ENCODE measurements at regions not wholly inside any gene's neighbourhood (a gene's known extent, or its start where the extent isn't known, plus 50 kb on each side); places are given as distances from the start of the nearest gene placed in this dataset.
A peak's percentile ranks its signal among the peaks of the same experiment; 100 is the strongest.

GRCh38 chr6:6495851-6496250, 92.7 kb upstream of the LY86 start:
- Mint-ChIP-seq H3K4me3 (ENCODE audit: low read depth) (no peak overlapping the region), H3K9me3 (no peaks in the 10 kb centered on the region), H3K4me1 (ENCODE audit: low read depth) (peaks cover 3% of the 10 kb centered on the region), H3K27me3 (ENCODE audit: low read depth) (peaks cover 42% of the 10 kb centered on the region), H3K27ac (no peak overlapping the region), H3K36me3 (ENCODE audit: low read depth) (no peaks in the 10 kb centered on the region)
- intact Hi-C loops (cut with micrococcal nuclease): no loop called here
- no peak for DNase-seq (ENCODE audit: low spot score)

- no peaks in the 10 kb centered on the region for H3K36me3 Mint-ChIP-seq (ENCODE audit: low read depth)
- intact Hi-C loops (cut with micrococcal nuclease): no loop called here
These were observed 91.0 kb upstream of the LY86 start for GRCh38 chr6:6497541-6497940.

GRCh38 chr6:6497976-6498375, 90.5 kb upstream of the LY86 start:
- H3K36me3 Mint-ChIP-seq (ENCODE audit: low read depth): no peaks in the 10 kb centered on the region
- no peaks in the 10 kb centered on the region for H3K9me3 Mint-ChIP-seq
- H3K4me1 Mint-ChIP-seq (ENCODE audit: low read depth): peaks cover 3% of the 10 kb centered on the region
- no peak for DNase-seq (ENCODE audit: low spot score)
- no peak overlapping the region for H3K4me3 Mint-ChIP-seq (ENCODE audit: low read depth)
- H3K27me3 Mint-ChIP-seq (ENCODE audit: low read depth): peaks cover 55% of the 10 kb centered on the region
- no peak overlapping the region for H3K27ac Mint-ChIP-seq
- intact Hi-C loops (cut with micrococcal nuclease): no loop called here

More at GRCh38 chr6:6497541-6497940, 91.0 kb upstream of the LY86 start:
- no peak for DNase-seq (ENCODE audit: low spot score)
- peaks cover 3% of the 10 kb centered on the region for H3K4me1 Mint-ChIP-seq (ENCODE audit: low read depth)
- no peak overlapping the region for H3K27ac Mint-ChIP-seq
- no peaks in the 10 kb centered on the region for H3K9me3 Mint-ChIP-seq
- H3K4me3 Mint-ChIP-seq (ENCODE audit: low read depth): no peak overlapping the region
- peaks cover 54% of the 10 kb centered on the region for H3K27me3 Mint-ChIP-seq (ENCODE audit: low read depth)

DNA sequence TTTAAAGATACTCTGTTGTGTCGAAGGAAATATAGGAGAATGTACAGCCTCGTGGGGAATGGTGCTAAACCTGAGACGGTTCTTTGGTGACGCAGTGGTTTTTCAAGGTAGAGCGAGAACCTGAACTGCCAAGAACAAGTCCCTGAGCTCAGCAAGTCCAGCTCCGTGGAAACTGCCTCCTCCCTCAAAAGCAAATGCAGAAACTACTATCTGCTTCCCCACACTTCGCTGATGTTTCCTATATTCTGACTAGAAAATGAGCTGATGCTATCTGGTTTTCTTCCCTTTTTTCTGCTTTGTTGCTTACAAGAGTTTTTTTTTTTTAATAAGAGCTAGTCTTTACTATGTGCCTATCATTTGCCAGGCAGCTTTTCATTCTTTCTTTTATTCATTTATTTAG, 85.3 kb upstream of the LY86 start:
- Mint-ChIP-seq H3K36me3 (ENCODE audit: low read depth) (no peaks in the 10 kb centered on the region), H3K4me3 (ENCODE audit: low read depth) (no peak overlapping the region), H3K27me3 (ENCODE audit: low read depth) (peaks cover 69% of the 10 kb centered on the region), H3K9me3 (no peaks in the 10 kb centered on the region), H3K27ac (no peak overlapping the region), H3K4me1 (ENCODE audit: low read depth) (no peaks in the 10 kb centered on the region)
- intact Hi-C loops (cut with micrococcal nuclease): no loop called here
- DNase-seq (ENCODE audit: low spot score): no peak

DNA sequence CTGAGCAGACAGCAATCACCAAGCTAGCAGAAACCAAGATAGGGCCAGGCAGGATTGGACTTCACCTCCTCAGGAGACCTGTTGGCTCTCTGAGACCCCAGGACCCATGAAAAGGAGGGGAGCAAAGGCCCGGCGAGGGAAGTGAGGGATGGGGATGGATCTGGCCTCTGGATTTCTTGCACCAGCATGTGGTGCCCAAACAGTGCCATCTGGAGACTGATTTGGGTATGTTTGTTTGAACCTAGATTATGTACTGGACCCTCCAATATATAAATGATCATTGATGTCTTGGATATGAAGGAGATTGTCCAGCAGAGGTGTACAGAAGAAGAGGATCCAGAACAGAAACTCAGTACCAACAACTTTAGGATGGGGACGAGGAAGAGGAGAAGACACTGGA, 83.4 kb upstream of the LY86 start:
- intact Hi-C loops (cut with micrococcal nuclease): no loop called here
- Mint-ChIP-seq H3K27ac (no peak overlapping the region), H3K27me3 (ENCODE audit: low read depth) (peaks cover 73% of the 10 kb centered on the region), H3K9me3 (no peaks in the 10 kb centered on the region), H3K36me3 (ENCODE audit: low read depth) (no peaks in the 10 kb centered on the region), H3K4me1 (ENCODE audit: low read depth) (no peaks in the 10 kb centered on the region), H3K4me3 (ENCODE audit: low read depth) (no peak overlapping the region)
- DNase-seq (ENCODE audit: low spot score): no peak

- Mint-ChIP-seq H3K4me3 (ENCODE audit: low read depth) (no peak overlapping the region), H3K9me3 (no peaks in the 10 kb centered on the region), H3K27me3 (ENCODE audit: low read depth) (peaks cover 77% of the 10 kb centered on the region), H3K36me3 (ENCODE audit: low read depth) (no peaks in the 10 kb centered on the region), H3K27ac (no peak overlapping the region), H3K4me1 (ENCODE audit: low read depth) (no peaks in the 10 kb centered on the region)
- no peak for DNase-seq (ENCODE audit: low spot score)
- intact Hi-C loops (cut with micrococcal nuclease): no loop called here
These were observed 79.9 kb upstream of the LY86 start for GRCh38 chr6:6508643-6509042.

DNA sequence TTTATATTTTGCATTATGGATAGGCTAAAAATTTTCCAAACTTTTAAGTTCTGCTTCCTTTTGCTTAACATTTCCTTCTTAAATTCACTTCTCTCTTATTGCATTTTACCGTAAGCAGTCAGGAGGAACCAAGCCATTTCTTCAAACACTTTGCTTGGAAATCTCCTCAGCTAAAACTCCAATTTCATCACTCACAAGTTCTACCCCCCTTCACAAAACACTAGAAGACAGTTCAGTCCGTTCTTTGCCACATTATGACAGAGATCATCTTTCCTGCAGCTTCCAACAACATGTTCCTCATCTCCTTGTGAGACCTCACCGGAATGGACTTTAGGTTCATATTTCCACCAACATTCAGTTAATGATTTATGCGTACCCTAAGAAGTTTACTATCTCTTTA, 79.2 kb upstream of the LY86 start:
- H3K4me3 Mint-ChIP-seq (ENCODE audit: low read depth): no peak overlapping the region
- no peak overlapping the region for H3K27ac Mint-ChIP-seq
- no peaks in the 10 kb centered on the region for H3K36me3 Mint-ChIP-seq (ENCODE audit: low read depth)
- H3K9me3 Mint-ChIP-seq: no peaks in the 10 kb centered on the region
- intact Hi-C loops (cut with micrococcal nuclease): no loop called here
- no peak for DNase-seq (ENCODE audit: low spot score)
- H3K27me3 Mint-ChIP-seq (ENCODE audit: low read depth): peaks cover 77% of the 10 kb centered on the region
- H3K4me1 Mint-ChIP-seq (ENCODE audit: low read depth): no peaks in the 10 kb centered on the region

GRCh38 chr6:6512711-6513110, 75.8 kb upstream of the LY86 start:
- Mint-ChIP-seq H3K9me3 (no peaks in the 10 kb centered on the region), H3K27ac (no peak overlapping the region), H3K36me3 (ENCODE audit: low read depth) (no peaks in the 10 kb centered on the region), H3K27me3 (ENCODE audit: low read depth) (peaks cover 81% of the 10 kb centered on the region), H3K4me1 (ENCODE audit: low read depth) (peaks cover 16% of the 10 kb centered on the region), H3K4me3 (ENCODE audit: low read depth) (no peak overlapping the region)
- intact Hi-C loops (cut with micrococcal nuclease): no loop called here
- no peak for DNase-seq (ENCODE audit: low spot score)

DNA sequence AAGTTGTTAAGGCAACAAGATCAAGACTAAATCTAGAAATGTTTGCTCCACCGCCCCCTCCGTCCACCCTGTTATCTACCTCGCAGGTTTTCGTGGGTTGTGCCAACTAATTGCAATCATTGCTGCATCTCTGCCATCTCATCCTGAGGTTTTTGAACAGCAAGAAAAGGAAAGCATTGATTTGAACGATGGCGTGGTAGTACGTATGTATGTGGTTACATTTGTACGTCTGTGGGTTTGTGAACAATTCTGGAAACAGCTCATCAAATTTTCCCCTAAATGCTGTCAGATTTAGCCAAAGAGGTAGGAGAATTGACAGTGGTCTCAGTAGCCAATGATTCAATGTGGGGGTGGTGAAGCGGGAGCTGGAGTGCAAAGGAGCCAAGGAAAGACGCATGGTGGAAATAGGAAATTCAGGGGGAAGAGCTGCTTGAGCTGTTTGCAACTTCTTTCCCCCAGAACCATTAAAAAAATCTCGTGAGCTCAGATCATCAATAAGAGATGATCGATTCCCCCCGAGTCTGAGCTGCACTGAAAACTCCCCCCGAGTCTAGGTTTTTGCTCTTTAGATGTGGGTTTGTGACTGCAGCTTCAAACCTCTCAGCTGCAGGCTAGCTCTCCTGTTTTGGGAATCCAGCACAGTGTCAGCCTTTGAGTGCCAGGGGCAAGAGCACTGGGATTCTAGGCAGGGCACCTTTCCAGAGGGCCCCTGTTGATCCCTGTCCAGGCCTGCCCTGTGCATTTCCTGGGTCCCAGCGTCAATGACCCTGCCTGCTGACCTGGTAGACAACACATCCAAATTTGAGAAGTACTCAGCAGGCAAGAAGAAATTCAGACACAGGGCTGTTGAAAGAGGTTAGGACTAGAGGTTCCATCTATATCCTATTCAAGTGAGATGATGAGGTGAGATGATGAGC, 72.6 kb upstream of the LY86 start:
- intact Hi-C loops (cut with micrococcal nuclease): loop anchor here (2.0 kb wide), 1 partner anchor 31 kb away; no protein-coding TSS in a partner anchor
- H3K36me3 Mint-ChIP-seq (ENCODE audit: low read depth): no peaks in the 10 kb centered on the region
- peak; percentile 32 for DNase-seq (ENCODE audit: low spot score)
- no peak overlapping the region for H3K4me3 Mint-ChIP-seq (ENCODE audit: low read depth)
- peaks cover 83% of the 10 kb centered on the region for H3K27me3 Mint-ChIP-seq (ENCODE audit: low read depth)
- peaks cover 16% of the 10 kb centered on the region for H3K4me1 Mint-ChIP-seq (ENCODE audit: low read depth)
- H3K9me3 Mint-ChIP-seq: no peaks in the 10 kb centered on the region
- no peak overlapping the region for H3K27ac Mint-ChIP-seq

DNA sequence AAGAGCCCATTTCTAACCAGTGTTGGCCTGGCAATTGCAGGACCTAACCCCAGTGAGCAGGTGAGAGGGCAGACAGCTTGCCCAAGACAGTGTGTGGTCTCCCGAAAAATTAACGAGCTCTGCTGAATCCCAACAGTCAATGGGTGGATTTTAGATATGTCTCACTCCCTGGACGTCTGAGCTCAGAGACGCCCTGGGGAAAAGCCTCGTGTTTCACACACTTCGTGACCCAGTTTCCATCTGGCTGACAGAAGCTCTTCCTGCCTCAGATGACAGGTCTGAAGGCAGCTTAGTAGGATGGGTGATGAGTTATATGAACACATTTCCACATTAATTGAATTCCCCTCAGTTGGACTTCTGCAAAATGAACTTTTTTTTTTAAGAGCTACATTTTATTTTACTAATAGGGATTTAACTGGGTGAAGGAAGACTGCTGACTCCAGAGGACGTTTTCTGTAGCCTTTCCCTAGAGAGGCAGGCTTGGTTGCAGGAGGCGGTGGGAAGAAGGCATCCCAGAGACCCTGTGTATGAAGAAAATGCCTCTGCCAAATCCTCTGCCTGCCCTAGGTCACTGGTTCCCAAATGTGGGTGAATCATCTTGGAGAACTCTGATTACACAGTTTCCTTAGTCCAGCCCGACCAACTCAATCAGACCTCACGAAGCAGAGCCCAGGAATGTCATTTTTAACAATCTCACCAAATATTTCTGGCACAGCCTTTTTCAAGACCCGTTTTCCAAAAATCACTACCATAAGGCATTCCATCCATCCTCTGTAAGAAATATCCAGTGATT, 71.7 kb upstream of the LY86 start:
- DNase-seq (ENCODE audit: low spot score): no peak
- intact Hi-C loops (cut with micrococcal nuclease): no loop called here
- Mint-ChIP-seq H3K9me3 (no peaks in the 10 kb centered on the region), H3K36me3 (ENCODE audit: low read depth) (no peaks in the 10 kb centered on the region), H3K27me3 (ENCODE audit: low read depth) (peaks cover 82% of the 10 kb centered on the region), H3K4me1 (ENCODE audit: low read depth) (peaks cover 16% of the 10 kb centered on the region), H3K4me3 (ENCODE audit: low read depth) (no peak overlapping the region), H3K27ac (no peak overlapping the region)

GRCh38 chr6:6518631-6519427, 69.7 kb upstream of the LY86 start:
- H3K27me3 Mint-ChIP-seq (ENCODE audit: low read depth): peaks cover 80% of the 10 kb centered on the region
- no peaks in the 10 kb centered on the region for H3K9me3 Mint-ChIP-seq
- no peak overlapping the region for H3K4me3 Mint-ChIP-seq (ENCODE audit: low read depth)
- no peaks in the 10 kb centered on the region for H3K36me3 Mint-ChIP-seq (ENCODE audit: low read depth)
- no peak for DNase-seq (ENCODE audit: low spot score)
- H3K4me1 Mint-ChIP-seq (ENCODE audit: low read depth): peaks cover 16% of the 10 kb centered on the region
- no peak overlapping the region for H3K27ac Mint-ChIP-seq
- intact Hi-C loops (cut with micrococcal nuclease): no loop called here

DNA sequence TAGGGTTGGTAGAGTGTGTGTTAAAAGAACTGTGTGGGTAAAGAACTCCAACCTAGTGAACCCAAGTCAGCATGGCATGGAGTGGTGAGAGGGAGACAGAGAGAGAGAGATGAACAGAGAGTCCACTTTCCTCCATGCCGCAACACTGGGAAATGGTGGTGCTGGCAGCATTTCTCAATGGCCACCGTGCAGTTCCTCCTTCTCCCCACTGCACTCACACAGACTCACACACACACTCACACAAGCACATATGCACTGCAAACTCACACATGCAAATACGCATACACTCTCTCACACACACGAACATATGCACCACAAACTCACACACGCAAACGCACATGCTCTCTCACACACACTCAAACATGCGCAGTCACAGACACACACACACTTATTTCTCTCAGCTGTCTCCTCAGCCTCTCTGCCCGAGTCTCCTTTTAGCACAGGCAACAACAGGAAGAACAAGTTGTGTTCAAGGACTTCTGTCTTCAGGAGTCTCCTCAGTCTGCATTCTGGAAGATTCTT, 66.5 kb upstream of the LY86 start:
- Mint-ChIP-seq H3K36me3 (ENCODE audit: low read depth) (no peaks in the 10 kb centered on the region), H3K4me3 (ENCODE audit: low read depth) (no peak overlapping the region), H3K27ac (no peak overlapping the region), H3K9me3 (no peaks in the 10 kb centered on the region), H3K27me3 (ENCODE audit: low read depth) (peaks cover 79% of the 10 kb centered on the region), H3K4me1 (ENCODE audit: low read depth) (no peaks in the 10 kb centered on the region)
- no peak for DNase-seq (ENCODE audit: low spot score)
- intact Hi-C loops (cut with micrococcal nuclease): no loop called here

Measured in activated T-helper 2 cell treated with anti-CD3 and anti-CD28 coated beads, Interferon-gamma antibody, Interleukin-2, Interleukin-4, amounts not matched to agents 10 μg/mL and 5 μg/mL and 100 μg/mL, durations not matched to agents 14 hours and 24 hours and 36 hours (primary cell).